Adrenal gland (tissue), 9 donors: ENCODE measurements at regions not wholly inside any gene's neighbourhood (a gene's known extent, or its start where the extent isn't known, plus 50 kb on each side); places are given as distances from the start of the nearest gene placed in this dataset.
"Not testable (repeated sequence)": the region's sequence is repeated elsewhere in the genome, so short reads cannot be mapped to it uniquely, and the experiment has no call there.

Source experiments
- DNase-seq, 7 donors: peaks; one replicate each; pipeline ENCODE4 v3.0.0-alpha.2; 2019 to 2020
- H3K27ac ChIP-seq, 5 donors: fragments of 200-600 bp; sonication (generic) in 4 of 5; 1 replicate in 3 of 5; 2 replicates in 2 of 5; pipeline versions ENCODE4 v1.5.1 to v1.8.0; 2016 to 2020; ENCODE audit warnings: mild to moderate bottlenecking in 1 of 5
- H3K27me3 ChIP-seq: fragments of 200-600 bp; 2 replicates; pipeline ENCODE4 v1.8.0; 2021
- H3K36me3 ChIP-seq, 2 donors: fragments of 200-600 bp; replicated peaks in 1 of 2; 1 replicate in 1 of 2; 2 replicates in 1 of 2; pipeline versions ENCODE4 v1.5.1 to v1.8.0; 2018 to 2022
- H3K4me1 ChIP-seq, 2 donors: fragments of 200-600 bp; replicated peaks in 1 of 2; 1 replicate in 1 of 2; 2 replicates in 1 of 2; pipeline versions ENCODE4 v1.5.1 to v1.8.0; 2018 to 2021
- H3K4me3 ChIP-seq, 4 donors: fragments of 200-600 bp; sonication (generic) in 3 of 4; one replicate each; pipeline ENCODE4 v1.5.1; 2016 to 2018
- H3K9me3 ChIP-seq, 3 donors: fragments of 200-600 bp; sonication (generic) in 1 of 3; replicated peaks in 1 of 3; 1 replicate in 2 of 3; 2 replicates in 1 of 3; pipeline versions ENCODE4 v1.5.1 to v1.8.0; 2016 to 2021
- CTCF ChIP-seq, 6 experiments: fragments of 450-650 bp in 4 of 6; fragments of 200-600 bp in 2 of 6; sonication (generic) in 1 of 6; IDR thresholded peaks; 1 replicate in 5 of 6; 2 replicates in 1 of 6; pipeline versions ENCODE4 v1.5.1 to v1.8.0; 2016 to 2021; ENCODE audit warnings: antibody characterized with exemption in 6 of 6, mild to moderate bottlenecking in 2 of 6, moderate library complexity in 1 of 6
- POLR2A ChIP-seq, 2 donors: fragments of 450-650 bp; IDR thresholded peaks; one replicate each; pipeline ENCODE4 v1.6.1; 2017; ENCODE audit warnings: antibody characterized with exemption in 2 of 2, mild to moderate bottlenecking in 2 of 2, moderate library complexity in 1 of 2
- WGBS, 4 donors: extraction: QIAGEN DNeasy Blood & Tissue Kit in 2 of 4; methylation state at CpG; one replicate each; pipeline versions ENCODE4 v1.1.5 to v1.1.7; 2013 to 2017; 5-methylcytosine and 5-hydroxymethylcytosine counted together
- intact Hi-C, 2 donors: fragments of 100-400 bp; cut with DNase I; formaldehyde crosslinking; loops; one replicate each; pipeline versions ENCODE4 v1.14.1 to v1.15.0; 2022 to 2023
- donor health status: healthy with polysubstance abuse.
- donor health status: Bipolar disorder and iron deficiency.
- donor health status: DM: yes; HTN: yes; CAD: no.
- donor health status: DM: no; HTN: no; CAD: no.
- donor health status: DM: no; HTN: no; CAD: no.

- Histone ChIP-seq H3K4me1 (no peaks in the 10 kb centered on the region), H3K36me3 (no peaks in the 10 kb centered on the region), H3K4me3 (no peak overlapping the region), H3K27me3 (no peaks in the 10 kb centered on the region), H3K27ac (no peak overlapping the region), H3K9me3 (no peaks in the 10 kb centered on the region)
- intact Hi-C loops: no loop called here
- 86 to 94% (median 90%) methylated on average over 2 of the region's 2 CpGs for WGBS, 4 donors
- DNase-seq: no peak
- no peak for TF ChIP-seq CTCF (IDR thresholded peaks at IDR 0.05)
- no peak for TF ChIP-seq POLR2A (IDR thresholded peaks at IDR 0.05)
Observed at GRCh38 chr2:209008636-209009287, 415.1 kb upstream of the MAP2 start.

DNA sequence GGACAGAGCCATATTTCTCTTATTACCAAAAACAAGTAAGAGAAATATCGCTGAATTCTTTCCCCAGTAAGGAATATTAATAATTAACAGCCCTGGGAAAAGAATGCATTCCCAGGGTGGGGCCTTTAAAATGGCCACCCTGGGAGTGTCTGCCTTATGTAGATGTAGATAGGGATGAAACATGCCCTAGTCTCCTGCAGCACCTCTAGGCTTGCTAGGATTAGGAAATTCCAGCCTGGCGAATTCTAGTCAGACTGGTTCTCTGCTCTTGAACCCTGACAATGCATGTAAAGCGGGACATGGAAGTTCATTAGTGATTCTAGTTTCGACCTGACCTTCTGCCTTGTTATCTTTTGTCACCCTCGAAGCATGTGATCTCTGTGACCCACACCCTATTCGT lies 405.2 kb upstream of the MAP2 start:
- H3K9me3 ChIP-seq, intact Hi-C loops, H3K27me3 ChIP-seq, H3K4me1 ChIP-seq, H3K36me3 ChIP-seq, H3K4me3 ChIP-seq, DNase-seq, H3K27ac ChIP-seq: not testable (repeated sequence)
- 72 to 85% (median 73%) methylated on average over 6 of the region's 6 CpGs for WGBS, 4 donors

GRCh38 chr2:209029249-209029648 lies 394.6 kb upstream of the MAP2 start:
- no peak for DNase-seq
- H3K27ac ChIP-seq: no peak overlapping the region
- no peaks in the 10 kb centered on the region for H3K36me3 ChIP-seq
- intact Hi-C loops: no loop called here
- H3K9me3 ChIP-seq: no peaks in the 10 kb centered on the region
- TF ChIP-seq POLR2A (IDR thresholded peaks at IDR 0.05): no peak
- no peak for TF ChIP-seq CTCF (IDR thresholded peaks at IDR 0.05)
- no peak overlapping the region for H3K4me3 ChIP-seq
- H3K4me1 ChIP-seq: no peaks in the 10 kb centered on the region
- no peaks in the 10 kb centered on the region for H3K27me3 ChIP-seq
- 92 to 100% (median 94%) methylated on average over 1 of the region's 1 CpG for WGBS, 4 donors

GRCh38 chr2:209044307-209044706 lies 379.5 kb upstream of the MAP2 start:
- WGBS, 4 donors: 84 to 90% (median 88%) methylated on average over 2 of the region's 2 CpGs
- DNase-seq: no peak
- Histone ChIP-seq H3K9me3 (no peaks in the 10 kb centered on the region), H3K27ac (no peak overlapping the region), H3K27me3 (no peaks in the 10 kb centered on the region), H3K4me3 (no peak overlapping the region), H3K4me1 (no peaks in the 10 kb centered on the region), H3K36me3 (no peaks in the 10 kb centered on the region)
- intact Hi-C loops: no loop called here
- TF ChIP-seq CTCF (IDR thresholded peaks at IDR 0.05): no peak
- no peak for TF ChIP-seq POLR2A (IDR thresholded peaks at IDR 0.05)

- H3K27ac ChIP-seq: no peak overlapping the region
- intact Hi-C loops: no loop called here
- no peaks in the 10 kb centered on the region for H3K4me1 ChIP-seq
- H3K4me3 ChIP-seq: no peak overlapping the region
- no peaks in the 10 kb centered on the region for H3K9me3 ChIP-seq
- TF ChIP-seq CTCF (IDR thresholded peaks at IDR 0.05) (no peak), POLR2A (IDR thresholded peaks at IDR 0.05) (no peak)
- H3K36me3 ChIP-seq: no peaks in the 10 kb centered on the region
- WGBS, 4 donors: 90 to 94% (median 91%) methylated on average over 2 of the region's 2 CpGs
- DNase-seq: no peak
- H3K27me3 ChIP-seq: no peaks in the 10 kb centered on the region
Observed at GRCh38 chr2:209046163-209046562, 377.7 kb upstream of the MAP2 start.
